HAP-1 (cell line): ENCODE measurements at regions not wholly inside any gene's neighbourhood (a gene's known extent, or its start where the extent isn't known, plus 50 kb on each side); places are given as distances from the start of the nearest gene placed in this dataset.

ENCODE experiments used
- DNase-seq, 2 experiments: peaks; one replicate each; pipeline ENCODE4 v3.0.0-alpha.2; 2016 to 2020; ENCODE audit warnings: low spot score in 2 of 2
- H3K27me3 ChIP-seq: fragments of 250-450 bp; sonication (Bioruptor Pico); 2 replicates; pipeline ENCODE4 v1.5.1; 2020; ENCODE audit warnings: low read depth, mild to moderate bottlenecking, moderate library complexity
- H3K36me3 ChIP-seq: fragments of 250-450 bp; sonication (Bioruptor Pico); replicated peaks from 2 replicates; pipeline ENCODE4 v1.5.1; 2020; ENCODE audit warnings: mild to moderate bottlenecking
- H3K4me1 ChIP-seq: fragments of 250-450 bp; sonication (Bioruptor Pico); 2 replicates; pipeline ENCODE4 v1.5.1; 2020; ENCODE audit warnings: mild to moderate bottlenecking
- H3K4me3 ChIP-seq: fragments of 250-450 bp; sonication (Bioruptor Pico); 2 replicates; pipeline ENCODE4 v1.5.1; 2020; ENCODE audit warnings: mild to moderate bottlenecking, moderate library complexity
- H3K9me3 ChIP-seq: fragments of 250-450 bp; sonication (Bioruptor Pico); 2 replicates; pipeline ENCODE4 v1.5.1; 2020; ENCODE audit warnings: mild to moderate bottlenecking, moderate library complexity
- in situ Hi-C: fragments of 300-500 bp; cut with MboI; formaldehyde crosslinking; loops from 3 replicates; pipeline ENCODE4 v1.14.3; 2020; ENCODE audit warnings: low sequenced_read_pairs, inconsistent platforms, mixed read lengths

- Histone ChIP-seq H3K4me1 (no peaks in the 10 kb centered on the region), H3K4me3 (no peak overlapping the region), H3K36me3 (no peaks in the 10 kb centered on the region), H3K9me3 (no peaks in the 10 kb centered on the region), H3K27me3 (no peaks in the 10 kb centered on the region)
- no peak for DNase-seq
- in situ Hi-C loops: no loop called here
Observed at GRCh38 chr1:184247671-184248070, 139.2 kb upstream of the C1orf21 start.

GRCh38 chr1:184253921-184254320, 132.9 kb upstream of the C1orf21 start:
- H3K9me3 ChIP-seq: no peaks in the 10 kb centered on the region; the same call in 1 of the 2 replicates
- no peaks in the 10 kb centered on the region for H3K27me3 ChIP-seq
- H3K4me3 ChIP-seq: no peak overlapping the region
- no peaks in the 10 kb centered on the region for H3K36me3 ChIP-seq
- DNase-seq: no peak
- H3K4me1 ChIP-seq: no peaks in the 10 kb centered on the region
- in situ Hi-C loops: no loop called here

GRCh38 chr1:184254849-184255248, 132.0 kb upstream of the C1orf21 start:
- in situ Hi-C loops: no loop called here
- Histone ChIP-seq H3K36me3 (no peaks in the 10 kb centered on the region), H3K4me1 (no peaks in the 10 kb centered on the region), H3K4me3 (no peak overlapping the region), H3K9me3 (no peaks in the 10 kb centered on the region; the same call in 1 of the 2 replicates), H3K27me3 (no peaks in the 10 kb centered on the region)
- no peak for DNase-seq

- Histone ChIP-seq H3K9me3 (no peaks in the 10 kb centered on the region; the same call in 1 of the 2 replicates), H3K4me3 (no peak overlapping the region), H3K36me3 (no peaks in the 10 kb centered on the region), H3K27me3 (no peaks in the 10 kb centered on the region), H3K4me1 (no peaks in the 10 kb centered on the region)
- no peak for DNase-seq
- in situ Hi-C loops: no loop called here
Observed at GRCh38 chr1:184255560-184255959, 131.3 kb upstream of the C1orf21 start.

- H3K4me1 ChIP-seq: no peaks in the 10 kb centered on the region
- H3K9me3 ChIP-seq: no peaks in the 10 kb centered on the region; the same call in 1 of the 2 replicates
- H3K27me3 ChIP-seq: no peaks in the 10 kb centered on the region
- DNase-seq: no peak
- no peaks in the 10 kb centered on the region for H3K36me3 ChIP-seq
- no peak overlapping the region for H3K4me3 ChIP-seq
- in situ Hi-C loops: no loop called here
Observed at GRCh38 chr1:184257873-184258272, 129.0 kb upstream of the C1orf21 start.

- Histone ChIP-seq H3K4me3 (no peak overlapping the region), H3K9me3 (no peaks in the 10 kb centered on the region; the same call in 1 of the 2 replicates), H3K4me1 (no peaks in the 10 kb centered on the region), H3K36me3 (no peaks in the 10 kb centered on the region), H3K27me3 (no peaks in the 10 kb centered on the region)
- DNase-seq: no peak
- in situ Hi-C loops: no loop called here
Observed at GRCh38 chr1:184258525-184258924, 128.3 kb upstream of the C1orf21 start.

- in situ Hi-C loops: no loop called here
- Histone ChIP-seq H3K4me1 (no peaks in the 10 kb centered on the region), H3K36me3 (no peaks in the 10 kb centered on the region), H3K9me3 (no peaks in the 10 kb centered on the region; the same call in 1 of the 2 replicates), H3K27me3 (no peaks in the 10 kb centered on the region), H3K4me3 (no peak overlapping the region)
- no peak for DNase-seq
Observed at GRCh38 chr1:184260382-184260781, 126.4 kb upstream of the C1orf21 start.

GRCh38 chr1:184262109-184262508, 124.7 kb upstream of the C1orf21 start:
- H3K9me3 ChIP-seq: no peaks in the 10 kb centered on the region; the same call in 1 of the 2 replicates
- no peak for DNase-seq
- H3K27me3 ChIP-seq: 0 out of 2 replicates have a peak, but pooled peaks cover 3% of the 10 kb centered on the region
- in situ Hi-C loops: no loop called here
- no peaks in the 10 kb centered on the region for H3K36me3 ChIP-seq
- no peaks in the 10 kb centered on the region for H3K4me1 ChIP-seq
- no peak overlapping the region for H3K4me3 ChIP-seq

- DNase-seq: no peak
- H3K36me3 ChIP-seq: no peaks in the 10 kb centered on the region
- no peaks in the 10 kb centered on the region for H3K4me1 ChIP-seq
- H3K9me3 ChIP-seq: no peaks in the 10 kb centered on the region
- no peak overlapping the region for H3K4me3 ChIP-seq
- in situ Hi-C loops: no loop called here
- 0 out of 2 replicates have a peak, but pooled peaks cover 3% of the 10 kb centered on the region for H3K27me3 ChIP-seq
Observed at GRCh38 chr1:184267747-184268146, 119.1 kb upstream of the C1orf21 start.

- Histone ChIP-seq H3K27me3 (0 out of 2 replicates have a peak, but pooled peaks cover 3% of the 10 kb centered on the region), H3K36me3 (no peaks in the 10 kb centered on the region), H3K4me1 (no peaks in the 10 kb centered on the region), H3K9me3 (no peaks in the 10 kb centered on the region), H3K4me3 (no peak overlapping the region)
- in situ Hi-C loops: no loop called here
- DNase-seq: no peak
Observed at GRCh38 chr1:184270556-184270955, 116.3 kb upstream of the C1orf21 start.

GRCh38 chr1:184272175-184272866, 114.5 kb upstream of the C1orf21 start:
- Histone ChIP-seq H3K36me3 (no peaks in the 10 kb centered on the region), H3K27me3 (no peaks in the 10 kb centered on the region), H3K9me3 (no peaks in the 10 kb centered on the region), H3K4me1 (no peaks in the 10 kb centered on the region), H3K4me3 (no peak overlapping the region)
- no peak for DNase-seq
- in situ Hi-C loops: no loop called here

GRCh38 chr1:184276416-184276815, 110.4 kb upstream of the C1orf21 start:
- in situ Hi-C loops: no loop called here

GRCh38 chr1:184279911-184280458, 106.8 kb upstream of the C1orf21 start:
- DNase-seq: no peak
- H3K27me3 ChIP-seq: no peaks in the 10 kb centered on the region
- H3K4me3 ChIP-seq: no peak overlapping the region
- H3K36me3 ChIP-seq: no peaks in the 10 kb centered on the region
- in situ Hi-C loops: no loop called here
- no peaks in the 10 kb centered on the region for H3K9me3 ChIP-seq
- H3K4me1 ChIP-seq: no peaks in the 10 kb centered on the region

More at GRCh38 chr1:184276416-184276815, 110.4 kb upstream of the C1orf21 start:
- Histone ChIP-seq H3K4me1 (no peaks in the 10 kb centered on the region), H3K9me3 (no peaks in the 10 kb centered on the region), H3K36me3 (no peaks in the 10 kb centered on the region), H3K27me3 (no peaks in the 10 kb centered on the region), H3K4me3 (no peak overlapping the region)
- DNase-seq: no peak

GRCh38 chr1:184283999-184284398, 102.8 kb upstream of the C1orf21 start:
- Histone ChIP-seq H3K36me3 (no peaks in the 10 kb centered on the region), H3K27me3 (no peaks in the 10 kb centered on the region), H3K9me3 (no peaks in the 10 kb centered on the region; the same call in 1 of the 2 replicates), H3K4me3 (no peak overlapping the region), H3K4me1 (no peaks in the 10 kb centered on the region)
- DNase-seq: no peak
- in situ Hi-C loops: no loop called here
